GM23338 (cell line): ENCODE measurements at regions not wholly inside any gene's neighbourhood (a gene's known extent, or its start where the extent isn't known, plus 50 kb on each side); places are given as distances from the start of the nearest gene placed in this dataset.

ENCODE experiments used
- CREB1 ChIP-seq: fragments of 250-450 bp; sonication (Bioruptor Pico); IDR thresholded peaks from 2 replicates; pipeline ENCODE4 v1.5.0; 2020; ENCODE audit warnings: low read depth, mild to moderate bottlenecking, moderate library complexity
- CTCF ChIP-seq, 2 experiments: fragments of 200-600 bp in 1 of 2; sonication (generic) in 1 of 2; conservative IDR thresholded peaks; 2 replicates each; pipeline versions ENCODE4 v1.5.1 to v1.6.1; 2016 to 2017; ENCODE audit warnings: antibody characterized with exemption in 2 of 2, low read depth in 2 of 2, mild to moderate bottlenecking in 2 of 2, moderate library complexity in 1 of 2
- EZH2 ChIP-seq: fragments of 200-600 bp; sonication (generic); IDR thresholded peaks from one replicate; pipeline ENCODE4 v1.8.0; 2017; ENCODE audit warnings: antibody characterized with exemption, mild to moderate bottlenecking, low read depth; ENCODE audit not compliant: unreplicated experiment
- EZH2phosphoT487 ChIP-seq: fragments of 200-600 bp; sonication (generic); IDR thresholded peaks from one replicate; pipeline ENCODE4 v1.8.1; 2018; ENCODE audit warnings: antibody characterized with exemption; ENCODE audit not compliant: unreplicated experiment
- JUNB ChIP-seq: IDR thresholded peaks from one replicate; pipeline ENCODE4 v1.6.1; 2016; ENCODE audit warnings: antibody characterized with exemption; ENCODE audit not compliant: unreplicated experiment
- POLR2AphosphoS5 ChIP-seq: IDR thresholded peaks from 2 replicates; pipeline ENCODE4 v1.6.1; 2016; ENCODE audit warnings: antibody characterized with exemption, low read depth
- STAT1 ChIP-seq: IDR thresholded peaks from one replicate; pipeline ENCODE4 v1.6.1; 2016; ENCODE audit warnings: antibody characterized with exemption; ENCODE audit not compliant: unreplicated experiment

- TF ChIP-seq CTCF (conservative IDR thresholded peaks at IDR 0.05; ENCODE audit: low read depth in 2 of 2) (no peak), EZH2 (no peak), STAT1 (no peak), CREB1 (CRISPR knock-in tag) (no peak), JUNB (no peak), POLR2AphosphoS5 (no peak), EZH2phosphoT487 (no peak)
These were observed 132.5 kb upstream of the HTR2C start for GRCh38 chrX:114451397-114451796.
